ENCODE measurements at regions not wholly inside any gene's neighbourhood (a gene's known extent, or its start where the extent isn't known, plus 50 kb on each side); places are given as distances from the start of the nearest gene placed in this dataset.

- TF ChIP-seq, protein P1, sequence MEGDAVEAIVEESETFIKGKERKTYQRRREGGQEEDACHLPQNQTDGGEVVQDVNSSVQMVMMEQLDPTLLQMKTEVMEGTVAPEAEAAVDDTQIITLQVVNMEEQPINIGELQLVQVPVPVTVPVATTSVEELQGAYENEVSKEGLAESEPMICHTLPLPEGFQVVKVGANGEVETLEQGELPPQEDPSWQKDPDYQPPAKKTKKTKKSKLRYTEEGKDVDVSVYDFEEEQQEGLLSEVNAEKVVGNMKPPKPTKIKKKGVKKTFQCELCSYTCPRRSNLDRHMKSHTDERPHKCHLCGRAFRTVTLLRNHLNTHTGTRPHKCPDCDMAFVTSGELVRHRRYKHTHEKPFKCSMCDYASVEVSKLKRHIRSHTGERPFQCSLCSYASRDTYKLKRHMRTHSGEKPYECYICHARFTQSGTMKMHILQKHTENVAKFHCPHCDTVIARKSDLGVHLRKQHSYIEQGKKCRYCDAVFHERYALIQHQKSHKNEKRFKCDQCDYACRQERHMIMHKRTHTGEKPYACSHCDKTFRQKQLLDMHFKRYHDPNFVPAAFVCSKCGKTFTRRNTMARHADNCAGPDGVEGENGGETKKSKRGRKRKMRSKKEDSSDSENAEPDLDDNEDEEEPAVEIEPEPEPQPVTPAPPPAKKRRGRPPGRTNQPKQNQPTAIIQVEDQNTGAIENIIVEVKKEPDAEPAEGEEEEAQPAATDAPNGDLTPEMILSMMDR (IDR thresholded peaks at IDR 0.05; ENCODE audit: borderline replicate concordance) = no peak
- no peak for DNase-seq
- Histone ChIP-seq H3K9me3 (replicated peaks) (no peaks in the 10 kb centered on the region), H3K27ac (replicated peaks) (no peak overlapping the region), H3K4me1 (no peaks in the 10 kb centered on the region), H3K27me3 (ENCODE audit: low read depth) (peaks cover 10% of the 10 kb centered on the region), H3K4me3 (no peak overlapping the region), H3K36me3 (no peaks in the 10 kb centered on the region)
- intact Hi-C loops (cut with micrococcal nuclease) = no loop called here
Measured at GRCh38 chr6:25028328-25028727, 92.6 kb upstream of the RIPOR2 start.

GRCh38 chr6:25032934-25033333 lies 97.2 kb upstream of the RIPOR2 start:
- Histone ChIP-seq H3K27ac (replicated peaks) (no peak overlapping the region), H3K36me3 (no peaks in the 10 kb centered on the region), H3K4me1 (no peaks in the 10 kb centered on the region), H3K4me3 (no peak overlapping the region), H3K27me3 (ENCODE audit: low read depth) (no peaks in the 10 kb centered on the region), H3K9me3 (replicated peaks) (no peaks in the 10 kb centered on the region)
- intact Hi-C loops (cut with micrococcal nuclease) = no loop called here
- TF ChIP-seq, protein P1 (IDR thresholded peaks at IDR 0.05; ENCODE audit: borderline replicate concordance) = no peak
- no peak for DNase-seq

DNA sequence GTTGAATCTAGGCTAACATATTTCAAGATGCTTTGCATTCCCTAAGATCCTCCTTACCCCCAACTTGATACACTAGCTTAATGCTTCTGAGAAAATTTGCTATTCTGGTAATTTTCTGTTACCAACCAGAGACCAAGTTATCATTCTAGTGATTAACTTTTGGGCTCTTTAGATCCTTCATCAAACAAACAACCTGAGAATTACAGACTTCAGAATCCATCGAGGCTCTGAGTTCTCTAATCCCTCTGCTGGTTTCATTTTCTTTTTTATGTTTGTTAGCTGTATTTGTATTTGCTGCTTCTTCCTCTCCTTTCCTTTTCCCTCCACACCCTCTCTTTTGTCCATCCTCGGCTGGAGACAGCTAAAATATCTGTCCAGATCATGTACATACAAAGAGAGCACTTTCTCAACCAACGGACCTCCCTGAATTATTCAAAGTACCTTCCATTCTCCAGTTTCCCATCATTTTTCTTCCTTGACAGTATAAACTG lies 98.7 kb upstream of the RIPOR2 start:
- TF ChIP-seq, protein P1 (IDR thresholded peaks at IDR 0.05; ENCODE audit: borderline replicate concordance) = no peak
- H3K4me3 ChIP-seq = peak overlapping the region; percentile 27
- H3K36me3 ChIP-seq = no peaks in the 10 kb centered on the region
- H3K9me3 ChIP-seq (replicated peaks) = peaks cover 4% of the 10 kb centered on the region
- DNase-seq = no peak
- intact Hi-C loops (cut with micrococcal nuclease) = no loop called here
- H3K27ac ChIP-seq (replicated peaks) = no peak overlapping the region
- no peaks in the 10 kb centered on the region for H3K27me3 ChIP-seq (ENCODE audit: low read depth)
- no peaks in the 10 kb centered on the region for H3K4me1 ChIP-seq

DNA sequence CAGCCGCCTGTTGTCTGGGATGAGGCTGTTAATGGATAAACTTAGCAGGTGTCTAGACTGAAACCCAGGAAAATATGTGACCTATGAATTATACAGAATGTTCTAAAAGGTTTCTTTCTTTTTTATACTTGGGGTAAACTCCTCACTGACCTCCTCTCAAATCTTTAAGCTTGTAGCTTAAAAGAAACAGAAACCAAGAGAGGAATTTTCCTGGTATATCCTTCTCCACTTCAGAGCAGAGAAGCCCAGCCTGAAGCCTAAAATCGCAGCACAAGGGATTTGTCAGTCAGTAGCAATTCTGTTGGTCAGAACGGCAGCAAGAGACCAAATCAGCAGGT lies 99.4 kb upstream of the RIPOR2 start:
- H3K9me3 ChIP-seq (replicated peaks) = peaks cover 4% of the 10 kb centered on the region
- H3K4me3 ChIP-seq = no peak overlapping the region
- TF ChIP-seq, protein P1 (IDR thresholded peaks at IDR 0.05; ENCODE audit: borderline replicate concordance) = no peak
- H3K27me3 ChIP-seq (ENCODE audit: low read depth) = no peaks in the 10 kb centered on the region
- no peak for DNase-seq
- no peak overlapping the region for H3K27ac ChIP-seq (replicated peaks)
- intact Hi-C loops (cut with micrococcal nuclease) = no loop called here
- no peaks in the 10 kb centered on the region for H3K36me3 ChIP-seq
- no peaks in the 10 kb centered on the region for H3K4me1 ChIP-seq

- H3K36me3 ChIP-seq = no peaks in the 10 kb centered on the region
- TF ChIP-seq, protein P1 (IDR thresholded peaks at IDR 0.05; ENCODE audit: borderline replicate concordance) = no peak
- no peaks in the 10 kb centered on the region for H3K27me3 ChIP-seq (ENCODE audit: low read depth)
- DNase-seq = no peak
- peaks cover 4% of the 10 kb centered on the region for H3K9me3 ChIP-seq (replicated peaks)
- no peaks in the 10 kb centered on the region for H3K4me1 ChIP-seq
- intact Hi-C loops (cut with micrococcal nuclease) = no loop called here
- no peak overlapping the region for H3K27ac ChIP-seq (replicated peaks)
- H3K4me3 ChIP-seq = no peak overlapping the region
Measured at GRCh38 chr6:25035512-25036435, 100.0 kb upstream of the RIPOR2 start.

All from left ventricle myocardium inferior (tissue), 1 donor.